HEK293 (cell line): ENCODE measurements at regions not wholly inside any gene's neighbourhood (a gene's known extent, or its start where the extent isn't known, plus 50 kb on each side); places are given as distances from the start of the nearest gene placed in this dataset.

ENCODE experiments used
- CTCF ChIA-PET: fragments of 350-600 bp; formaldehyde crosslinking; extraction: SDS; loops from one replicate; lab custom pipeline; 2021; ENCODE audit warnings: antibody characterized with exemption; lab: Yijun Ruan, JAX
- POLR2A ChIA-PET: fragments of 300-600 bp; formaldehyde crosslinking; extraction: SDS; loops from one replicate; lab custom pipeline; 2020; ENCODE audit warnings: antibody characterized with exemption, inconsistent platforms; lab: Yijun Ruan, JAX
- H3K27ac ChIP-seq: fragments of 200-500 bp; sonication (Bioruptor generic); 2 replicates; pipeline ENCODE4 v1.5.1; 2014; ENCODE audit warnings: low read depth, low read length, control low read depth, inconsistent platforms; ENCODE audit errors: extremely low read depth
- H3K36me3 ChIP-seq, 2 experiments: fragments of 200-500 bp in 1 of 2; sonication (Bioruptor generic) in 1 of 2; 1 replicate in 1 of 2; 2 replicates in 1 of 2; pipeline ENCODE4 v1.5.1; 2014 to 2017; ENCODE audit warnings: inconsistent platforms in 2 of 2, low read length in 2 of 2; ENCODE audit not compliant: control insufficient read depth in 2 of 2, insufficient read depth in 1 of 2
- H3K4me1 ChIP-seq: fragments of 200-500 bp; sonication (Bioruptor generic); 2 replicates; pipeline ENCODE4 v1.5.1; 2014; ENCODE audit warnings: mild to moderate bottlenecking, low read length, inconsistent platforms; ENCODE audit not compliant: control insufficient read depth, insufficient read depth
- H3K4me3 ChIP-seq: 2 replicates; pipeline ENCODE4 v1.5.1; 2011; ENCODE audit warnings: low read depth, mild to moderate bottlenecking, control low read depth, low read length, moderate library complexity
- H3K9me3 ChIP-seq: fragments of 200-500 bp; sonication (Bioruptor generic); 2 replicates; pipeline ENCODE4 v1.5.1; 2014; ENCODE audit warnings: low read depth, low read length, inconsistent platforms; ENCODE audit not compliant: control insufficient read depth, insufficient read depth
- BCL6B ChIP-seq: fragments of 450-650 bp; formaldehyde crosslinking; IDR thresholded peaks from 2 replicates; pipeline ENCODE4 v1.5.1; 2017; ENCODE audit warnings: missing biosample characterization, missing genetic modification characterization
- FEZF1 ChIP-seq: fragments of 450-650 bp; formaldehyde crosslinking; IDR thresholded peaks from 2 replicates; pipeline ENCODE4 v1.5.1; 2016; ENCODE audit warnings: missing biosample characterization, missing genetic modification characterization
- GLI2 ChIP-seq: fragments of 450-650 bp; formaldehyde crosslinking; IDR thresholded peaks from 2 replicates; pipeline ENCODE4; 2017; ENCODE audit warnings: missing biosample characterization, missing genetic modification characterization, low read depth, borderline replicate concordance
- HIC1 ChIP-seq: fragments of 450-650 bp; formaldehyde crosslinking; IDR thresholded peaks from 2 replicates; pipeline ENCODE4 v1.5.1; 2016; ENCODE audit warnings: missing biosample characterization, missing genetic modification characterization
- KLF7 ChIP-seq: fragments of 450-650 bp; formaldehyde crosslinking; IDR thresholded peaks from 2 replicates; pipeline ENCODE4 v1.5.1; 2016; ENCODE audit warnings: missing biosample characterization, missing genetic modification characterization, borderline replicate concordance
- OSR2 ChIP-seq: fragments of 450-650 bp; formaldehyde crosslinking; IDR thresholded peaks from 2 replicates; pipeline ENCODE4 v1.5.1; 2016; ENCODE audit warnings: missing biosample characterization, missing genetic modification characterization
- REST ChIP-seq: fragments of 450-650 bp; formaldehyde crosslinking; IDR thresholded peaks from 2 replicates; pipeline ENCODE4 v1.5.1; 2016; ENCODE audit warnings: missing biosample characterization, missing genetic modification characterization
- SCRT2 ChIP-seq: fragments of 450-650 bp; formaldehyde crosslinking; IDR thresholded peaks from 2 replicates; pipeline ENCODE4 v1.5.1; 2016; ENCODE audit warnings: missing biosample characterization, missing genetic modification characterization
- SETDB1 ChIP-seq: IDR thresholded peaks from one replicate; pipeline ENCODE4 v1.6.1; 2017; ENCODE audit warnings: mild to moderate bottlenecking, low read length, moderate library complexity, mixed read lengths; ENCODE audit not compliant: insufficient read length
- YY1 ChIP-seq: fragments of 450-650 bp; formaldehyde crosslinking; IDR thresholded peaks from 2 replicates; pipeline ENCODE4 v1.5.1; 2018; ENCODE audit warnings: missing biosample characterization, missing genetic modification characterization
- ZBTB21 ChIP-seq: fragments of 450-650 bp; formaldehyde crosslinking; IDR thresholded peaks from 2 replicates; pipeline ENCODE4 v1.5.1; 2017; ENCODE audit warnings: missing biosample characterization, missing genetic modification characterization
- ZNF239 ChIP-seq: fragments of 450-650 bp; formaldehyde crosslinking; IDR thresholded peaks from 2 replicates; pipeline ENCODE4 v1.5.1; 2016; ENCODE audit warnings: missing biosample characterization, missing genetic modification characterization
- ZNF311 ChIP-seq: fragments of 450-650 bp; formaldehyde crosslinking; IDR thresholded peaks from 2 replicates; pipeline ENCODE4 v1.5.1; 2017; ENCODE audit warnings: missing biosample characterization, missing genetic modification characterization, borderline replicate concordance
- ZNF449 ChIP-seq: fragments of 450-650 bp; formaldehyde crosslinking; IDR thresholded peaks from 2 replicates; pipeline ENCODE4 v1.5.1; 2017; ENCODE audit warnings: missing biosample characterization, mild to moderate bottlenecking, missing genetic modification characterization, moderate library complexity
- ZNF501 ChIP-seq: fragments of 450-650 bp; formaldehyde crosslinking; IDR thresholded peaks from 2 replicates; pipeline ENCODE4 v1.5.1; 2016; ENCODE audit warnings: missing biosample characterization, missing genetic modification characterization
- ZNF529 ChIP-seq: fragments of 450-650 bp; formaldehyde crosslinking; IDR thresholded peaks from 2 replicates; pipeline ENCODE4 v1.5.1; 2017; ENCODE audit warnings: missing genetic modification characterization, missing biosample characterization; ENCODE audit not compliant: insufficient replicate concordance
- ZNF530 ChIP-seq: fragments of 450-650 bp; formaldehyde crosslinking; IDR thresholded peaks from 2 replicates; pipeline ENCODE4 v1.5.1; 2016; ENCODE audit warnings: low read depth, missing biosample characterization, missing genetic modification characterization
- ZNF560 ChIP-seq: fragments of 450-650 bp; formaldehyde crosslinking; IDR thresholded peaks from 2 replicates; pipeline ENCODE4 v1.5.1; 2017; ENCODE audit warnings: missing biosample characterization, missing genetic modification characterization, borderline replicate concordance
- ZNF692 ChIP-seq: fragments of 450-650 bp; formaldehyde crosslinking; IDR thresholded peaks from 2 replicates; pipeline ENCODE4 v1.5.1; 2016; ENCODE audit warnings: missing biosample characterization, missing genetic modification characterization
- ZNF837 ChIP-seq: fragments of 450-650 bp; formaldehyde crosslinking; IDR thresholded peaks from 2 replicates; pipeline ENCODE4 v1.5.1; 2016; ENCODE audit warnings: missing biosample characterization, missing genetic modification characterization

GRCh38 chr16:85262558-85263238, 150.4 kb upstream of the CIBAR2 start:
- Histone ChIP-seq H3K4me3 (no peak overlapping the region), H3K36me3 (no peaks in the 10 kb centered on the region), H3K27ac (no peak overlapping the region), H3K9me3 (no peaks in the 10 kb centered on the region), H3K4me1 (no peaks in the 10 kb centered on the region)
- TF ChIP-seq ZNF311 (tag by site-specific recombination) (no peak), BCL6B (tag by site-specific recombination) (no peak), ZNF837 (tag by site-specific recombination) (no peak)
- CTCF ChIA-PET: interaction anchor here (0.5 to 3.3 kb wide), 9 partner anchors 10 to 1279 kb away, joined by 3 to 29 read pairs (median 5); no protein-coding TSS in a partner anchor
- POLR2A ChIA-PET: no interaction called here

- Histone ChIP-seq H3K36me3 (no peaks in the 10 kb centered on the region), H3K9me3 (no peaks in the 10 kb centered on the region)
- TF ChIP-seq ZNF501 (no peak), FEZF1 (tag by site-specific recombination) (no peak)
- TF ChIP-seq, all 188 proteins: peak for 0
- ChIA-PET POLR2A (no interaction called here), CTCF (interaction anchor here (0.5 to 3.3 kb wide), 8 partner anchors 10 to 1280 kb away, joined by 3 to 29 read pairs (median 6); no protein-coding TSS in a partner anchor)
- H3K4me3 ChIP-seq: no peak overlapping the region
- no peak overlapping the region for H3K27ac ChIP-seq
- no peaks in the 10 kb centered on the region for H3K4me1 ChIP-seq
Observed at GRCh38 chr16:85263239-85263585, 150.9 kb upstream of the CIBAR2 start.

- ChIA-PET CTCF (interaction anchor here (2.3 to 3.3 kb wide), 3 partner anchors 10 to 20 kb away, joined by 9 to 29 read pairs (median 27); no protein-coding TSS in a partner anchor), POLR2A (no interaction called here)
- no peak overlapping the region for H3K4me3 ChIP-seq
- H3K9me3 ChIP-seq: no peaks in the 10 kb centered on the region
- TF ChIP-seq ZNF239 (tag by site-specific recombination) (no peak), YY1 (tag by site-specific recombination) (no peak), ZNF529 (tag by site-specific recombination) (no peak), REST (tag by site-specific recombination) (no peak), ZNF692 (no peak), ZNF530 (tag by site-specific recombination) (no peak), HIC1 (tag by site-specific recombination) (no peak), ZNF560 (tag by site-specific recombination) (no peak), SCRT2 (no peak), OSR2 (tag by site-specific recombination) (no peak), ZBTB21 (tag by site-specific recombination) (no peak), ZNF449 (no peak), SETDB1 (no peak), KLF7 (tag by site-specific recombination) (no peak), GLI2 (tag by site-specific recombination) (no peak)
- H3K36me3 ChIP-seq: no peaks in the 10 kb centered on the region
- no peak overlapping the region for H3K27ac ChIP-seq
- H3K4me1 ChIP-seq: no peaks in the 10 kb centered on the region
Observed at GRCh38 chr16:85264752-85265151, 152.5 kb upstream of the CIBAR2 start.
